GM12878 (cell line): ENCODE measurements at regions not wholly inside any gene's neighbourhood (a gene's known extent, or its start where the extent isn't known, plus 50 kb on each side); places are given as distances from the start of the nearest gene placed in this dataset.

Source experiments
- ATAC-seq: fragments of 200-7000 bp; cut with Tn5 transposase; 3 replicates; pipeline ENCODE4 v1.9.1; 2020; ENCODE audit warnings: mild to moderate bottlenecking, moderate library complexity
- BruUV-seq: library from RNA; stranded (reverse); fragments of 400-500 nt; replicated peaks from 2 replicates; lab custom pipeline; 2021; lab: Mats Ljungman, UMichigan
- CTCF ChIA-PET: fragments of 300-600 bp; sonication (Branson Sonifier 250); formaldehyde crosslinking; extraction: SDS; loops from one replicate; lab custom pipeline; 2021; ENCODE audit warnings: inconsistent platforms; lab: Yijun Ruan, JAX
- POLR2A ChIA-PET: fragments of 350-600 bp; formaldehyde crosslinking; extraction: SDS; loops from one replicate; lab custom pipeline; 2021; ENCODE audit warnings: inconsistent platforms; lab: Charles Lee
- RAD21 ChIA-PET: fragments of 300-600 bp; sonication (Branson Sonifier 250); formaldehyde crosslinking; loops from one replicate; lab custom pipeline; 2023; ENCODE audit warnings: antibody characterized with exemption; ENCODE audit not compliant: unreplicated experiment; lab: Charles Lee
- SMC1A ChIA-PET: fragments of 300-600 bp; sonication (Branson Sonifier 250); formaldehyde crosslinking; loops from one replicate; lab custom pipeline; 2023; ENCODE audit not compliant: unreplicated experiment, uncharacterized antibody; lab: Charles Lee
- DNase-seq: peaks from one replicate; pipeline ENCODE4 v3.0.0-alpha.2; 2011; ENCODE audit warnings: low read depth, low spot score
- FAIRE-seq: peaks from 3 replicates; lab custom pipeline; 2011; peaks lifted over from hg19 to GRCh38; lab: Jason Lieb, UNC
- H2AFZ ChIP-seq: 2 replicates; pipeline ENCODE4 v1.6.0; 2011; ENCODE audit warnings: low read depth, low read length, control low read depth; ENCODE audit not compliant: control insufficient read depth
- H3K27ac ChIP-seq: 2 replicates; pipeline ENCODE4 v1.5.1; 2011; ENCODE audit warnings: control low read depth; ENCODE audit not compliant: control insufficient read depth, insufficient read depth
- H3K27me3 ChIP-seq, 2 experiments: replicated peaks in 1 of 2; 2 replicates each; pipeline versions ENCODE4 v1.6.0 to v1.6.1; 2011; ENCODE audit warnings: low read length in 1 of 2; ENCODE audit not compliant: control insufficient read depth in 2 of 2, insufficient read depth in 2 of 2
- H3K36me3 ChIP-seq, 2 experiments: 2 replicates each; pipeline ENCODE4 v1.5.1; 2011; ENCODE audit warnings: low read length in 1 of 2; ENCODE audit not compliant: control insufficient read depth in 2 of 2, insufficient read depth in 2 of 2
- H3K4me1 ChIP-seq: 2 replicates; pipeline ENCODE4 v1.6.1; 2011; ENCODE audit warnings: mild to moderate bottlenecking, low read length, moderate library complexity, mixed read lengths; ENCODE audit not compliant: control insufficient read depth, insufficient read depth
- H3K4me2 ChIP-seq: 2 replicates; pipeline ENCODE4 v1.6.0; 2011; ENCODE audit warnings: control low read depth; ENCODE audit not compliant: control insufficient read depth, insufficient read depth
- H3K4me3 ChIP-seq: fragments of 200-600 bp; sonication (generic); 2 replicates; pipeline ENCODE4 v1.5.1; 2016
- H3K79me2 ChIP-seq: 2 replicates; pipeline ENCODE4 v1.6.0; 2011; ENCODE audit warnings: low read length; ENCODE audit not compliant: control insufficient read depth, insufficient read depth
- H3K9ac ChIP-seq: 2 replicates; pipeline ENCODE4 v1.8.0; 2011; ENCODE audit warnings: low read length, control low read depth, mixed read lengths; ENCODE audit not compliant: control insufficient read depth, insufficient read depth
- H3K9me3 ChIP-seq: replicated peaks from 3 replicates; pipeline ENCODE4 v1.5.1; 2011; ENCODE audit warnings: mild to moderate bottlenecking, low read length; ENCODE audit not compliant: control insufficient read depth, insufficient read depth
- H4K20me1 ChIP-seq: 2 replicates; pipeline ENCODE4 v1.6.0; 2011; ENCODE audit not compliant: control insufficient read depth, insufficient read depth
- BCL3 ChIP-seq: IDR thresholded peaks from 2 replicates; pipeline ENCODE4 v1.6.1; 2011; ENCODE audit warnings: borderline replicate concordance, low read depth, mild to moderate bottlenecking, moderate library complexity, low read length; ENCODE audit not compliant: insufficient read depth, poor library complexity, severe bottlenecking
- HSF1 ChIP-seq: fragments of 150-350 bp; IDR thresholded peaks from 2 replicates; pipeline ENCODE4 v1.6.1; 2014; ENCODE audit warnings: mild to moderate bottlenecking, low read depth, low read length
- NKRF ChIP-seq: fragments of 450-650 bp; conservative IDR thresholded peaks from 2 replicates; pipeline ENCODE4 v1.6.1; 2017; ENCODE audit warnings: mild to moderate bottlenecking, moderate library complexity
- WGBS: methylation state at CpG from one replicate; pipeline ENCODE4 v1.1.6; 2016; ENCODE audit warnings: low lambda C conversion rate; ENCODE audit not compliant: insufficient replicate concordance, insufficient coverage; ENCODE audit errors: missing lambda C conversion rate; 5-methylcytosine and 5-hydroxymethylcytosine counted together
- in situ Hi-C: fragments of 300-500 bp; cut with MboI; formaldehyde crosslinking; loops from 9 replicates; pipeline ENCODE4 v1.14.3; 2018; ENCODE audit warnings: mixed read lengths
- intact Hi-C: fragments of 100-400 bp; cut with micrococcal nuclease; formaldehyde crosslinking; loops from one replicate; pipeline ENCODE4 v1.14.2; 2022; ENCODE audit not compliant: unreplicated experiment

GRCh38 chr17:77485089-77485833 lies 344.5 kb downstream of the SEC14L1 start (continued):
- TF ChIP-seq NKRF (no peak), HSF1 (no peak)

GRCh38 chr17:77487211-77487629 lies 346.5 kb downstream of the SEC14L1 start:
- Histone ChIP-seq H3K4me3 (no peak overlapping the region), H3K4me1 (peaks cover 11% of the 10 kb centered on the region), H3K9me3 (no peaks in the 10 kb centered on the region; the same call in 2 of the 3 replicates), H4K20me1 (no peaks in the 10 kb centered on the region; the same call in 1 of the 2 replicates), H3K4me2 (no peak overlapping the region), H3K27ac (no peak overlapping the region), H3K79me2 (peaks cover 22% of the 10 kb centered on the region), H3K9ac (no peak overlapping the region), H3K27me3 (no peaks in the 10 kb centered on the region), H3K36me3 (peaks cover 19 to 76% of the 10 kb centered on the region in 2 experiments), H2AFZ (no peak overlapping the region)
- ATAC-seq (no peak), FAIRE-seq (no peak), DNase-seq (no peak)
- intact Hi-C loops (no loop called here), in situ Hi-C loops (no loop called here)
- CTCF ChIA-PET: no interaction called here
- 95% methylated on average over 17 of the region's 17 CpGs for WGBS
- TF ChIP-seq BCL3: no peak
- SMC1A ChIA-PET: no interaction called here
- POLR2A ChIA-PET: no interaction called here
- RAD21 ChIA-PET: no interaction called here
- BruUV-seq: no TSS peak
